H9 (cell line): ENCODE measurements at regions not wholly inside any gene's neighbourhood (a gene's known extent, or its start where the extent isn't known, plus 50 kb on each side); places are given as distances from the start of the nearest gene placed in this dataset.

Experiments used
- DNase-seq: peaks from one replicate; pipeline ENCODE4 v3.0.0-alpha.2; 2017
- H2AFZ ChIP-seq: one replicate; pipeline ENCODE4 v1.6.1; 2013; ENCODE audit warnings: mild to moderate bottlenecking, low read length, control low read depth, moderate library complexity
- H2AK5ac ChIP-seq: 2 replicates; pipeline ENCODE4 v1.6.1; 2013; ENCODE audit warnings: low read length, control low read depth, mixed read lengths; ENCODE audit not compliant: insufficient read length
- H2BK120ac ChIP-seq: one replicate; pipeline ENCODE4 v1.6.1; 2013; ENCODE audit warnings: low read depth, mild to moderate bottlenecking, low read length, control low read depth, inconsistent platforms; ENCODE audit not compliant: poor library complexity, severe bottlenecking
- H2BK12ac ChIP-seq: 2 replicates; pipeline ENCODE4 v1.6.1; 2013; ENCODE audit warnings: low read length, control low read depth, mixed read lengths, low read depth; ENCODE audit not compliant: insufficient read length
- H2BK15ac ChIP-seq: 2 replicates; pipeline ENCODE4 v1.6.1; 2013; ENCODE audit warnings: low read depth, low read length, control low read depth
- H2BK20ac ChIP-seq: one replicate; pipeline ENCODE4 v1.6.1; 2013; ENCODE audit warnings: low read depth, mild to moderate bottlenecking, low read length, control low read depth, inconsistent platforms; ENCODE audit not compliant: poor library complexity, severe bottlenecking
- H2BK5ac ChIP-seq: 2 replicates; pipeline ENCODE4 v1.6.1; 2013; ENCODE audit warnings: low read length, control low read depth, mixed read lengths; ENCODE audit not compliant: insufficient read length
- H3K14ac ChIP-seq: 2 replicates; pipeline ENCODE4 v1.6.1; 2013; ENCODE audit warnings: low read length, control low read depth; ENCODE audit not compliant: insufficient read depth
- H3K18ac ChIP-seq: 2 replicates; pipeline ENCODE4 v1.6.1; 2013; ENCODE audit warnings: low read depth, mild to moderate bottlenecking, mixed read lengths, low read length, control low read depth; ENCODE audit not compliant: insufficient read length
- H3K23ac ChIP-seq: 2 replicates; pipeline ENCODE4 v1.6.1; 2013; ENCODE audit warnings: low read length, control low read depth, mixed read lengths, low read depth; ENCODE audit not compliant: insufficient read length
- H3K23me2 ChIP-seq: 2 replicates; pipeline ENCODE4 v1.6.1; 2013; ENCODE audit warnings: low read depth, mild to moderate bottlenecking, mixed read lengths, low read length, control low read depth; ENCODE audit not compliant: insufficient read length, poor library complexity, severe bottlenecking
- H3K27ac ChIP-seq: 2 replicates; pipeline ENCODE4 v1.5.1; 2013; ENCODE audit warnings: low read length, control low read depth, mixed read lengths, low read depth; ENCODE audit not compliant: insufficient read length
- H3K27me3 ChIP-seq: 2 replicates; pipeline ENCODE4 v1.6.1; 2013; ENCODE audit warnings: low read length, control low read depth, inconsistent platforms; ENCODE audit not compliant: insufficient read depth
- H3K4ac ChIP-seq: 2 replicates; pipeline ENCODE4 v1.6.1; 2013; ENCODE audit warnings: low read depth, mild to moderate bottlenecking, control low read depth, inconsistent platforms, low read length, moderate library complexity
- H3K4me1 ChIP-seq: 2 replicates; pipeline ENCODE4 v1.6.1; 2013; ENCODE audit warnings: low read length, control low read depth, inconsistent platforms; ENCODE audit not compliant: insufficient read depth
- H3K4me2 ChIP-seq: 2 replicates; pipeline ENCODE4 v1.6.1; 2013; ENCODE audit warnings: low read length, control low read depth, mixed read lengths; ENCODE audit not compliant: insufficient read length, insufficient read depth
- H3K56ac ChIP-seq: 2 replicates; pipeline ENCODE4 v1.6.1; 2013; ENCODE audit warnings: low read depth, mild to moderate bottlenecking, mixed read lengths, low read length, control low read depth; ENCODE audit not compliant: insufficient read length
- H3K79me1 ChIP-seq: 2 replicates; pipeline ENCODE4 v1.6.1; 2013; ENCODE audit warnings: low read depth, mild to moderate bottlenecking, moderate library complexity, low read length, control low read depth, inconsistent platforms; ENCODE audit not compliant: insufficient read depth, poor library complexity, severe bottlenecking
- H3K79me2 ChIP-seq: 2 replicates; pipeline ENCODE4 v1.6.1; 2013; ENCODE audit warnings: low read length, control low read depth, inconsistent platforms; ENCODE audit not compliant: insufficient read depth
- H3K9ac ChIP-seq: 2 replicates; pipeline ENCODE4 v1.6.1; 2013; ENCODE audit warnings: low read length, control low read depth, mixed read lengths; ENCODE audit not compliant: insufficient read length; ENCODE audit errors: extremely low read depth
- H3K9me3 ChIP-seq: one replicate; pipeline ENCODE4 v1.6.1; 2013; ENCODE audit warnings: low read depth, low read length, inconsistent platforms; ENCODE audit not compliant: control insufficient read depth
- H3T11ph ChIP-seq: one replicate; pipeline ENCODE4 v1.6.1; 2013; ENCODE audit warnings: mild to moderate bottlenecking, low read length, control low read depth, inconsistent platforms
- H4K20me1 ChIP-seq: one replicate; pipeline ENCODE4 v1.6.1; 2013; ENCODE audit not compliant: control insufficient read depth, insufficient read length, insufficient read depth
- H4K5ac ChIP-seq: 2 replicates; pipeline ENCODE4 v1.6.1; 2013; ENCODE audit warnings: low read depth, mild to moderate bottlenecking, mixed read lengths, low read length, control low read depth; ENCODE audit not compliant: insufficient read length
- H4K8ac ChIP-seq: replicated peaks from 2 replicates; pipeline ENCODE4 v1.6.1; 2013; ENCODE audit warnings: low read length, control low read depth, mixed read lengths, low read depth; ENCODE audit not compliant: insufficient read length
- H4K91ac ChIP-seq: 2 replicates; pipeline ENCODE4 v1.6.1; 2013; ENCODE audit warnings: low read depth, mild to moderate bottlenecking, moderate library complexity, mixed read lengths, low read length, control low read depth; ENCODE audit not compliant: insufficient read length
- H3K27ac Mint-ChIP-seq, 3 experiments: 2 replicates in 2 of 3; 3 replicates in 1 of 3; pipeline ENCODE4 v1.8.0; 2020 to 2021; ENCODE audit warnings: mixed read lengths in 3 of 3, mild to moderate bottlenecking in 1 of 3, moderate library complexity in 1 of 3
- H3K27me3 Mint-ChIP-seq: 2 replicates; pipeline ENCODE4 v1.8.0; 2021; ENCODE audit warnings: low read depth, mild to moderate bottlenecking, moderate library complexity, mixed read lengths
- H3K36me3 Mint-ChIP-seq, 3 experiments: 2 replicates in 2 of 3; 3 replicates in 1 of 3; pipeline ENCODE4 v1.8.0; 2020 to 2021; ENCODE audit warnings: low read depth in 3 of 3, mixed read lengths in 3 of 3; ENCODE audit not compliant: insufficient read depth in 1 of 3
- H3K4me1 Mint-ChIP-seq, 2 experiments: 2 replicates each; pipeline ENCODE4 v1.8.0; 2020; ENCODE audit warnings: mixed read lengths in 2 of 2
- H3K4me3 Mint-ChIP-seq, 2 experiments: 2 replicates in 1 of 2; 3 replicates in 1 of 2; pipeline ENCODE4 v1.8.0; 2020 to 2021; ENCODE audit warnings: mild to moderate bottlenecking in 2 of 2, mixed read lengths in 2 of 2, moderate library complexity in 1 of 2
- H3K9me3 Mint-ChIP-seq, 2 experiments: 2 replicates in 1 of 2; 3 replicates in 1 of 2; pipeline ENCODE4 v1.8.0; 2020; ENCODE audit warnings: mild to moderate bottlenecking in 2 of 2, mixed read lengths in 2 of 2, moderate library complexity in 1 of 2
- CTCF ChIP-seq: fragments of 200-600 bp; sonication (generic); conservative IDR thresholded peaks from 3 replicates; pipeline ENCODE4 v1.8.0; 2021; ENCODE audit warnings: antibody characterized with exemption, mild to moderate bottlenecking
- WGBS: extraction: QIAGEN DNeasy Blood & Tissue Kit; methylation state at CpG from one replicate; pipeline ENCODE4 v1.1.7; 2013; ENCODE audit warnings: missing lambda C conversion rate, low lambda C conversion rate, mixed read lengths; ENCODE audit not compliant: insufficient read length; ENCODE audit errors: extremely low coverage; 5-methylcytosine and 5-hydroxymethylcytosine counted together

GRCh38 chr7:21084286-21084685 lies 297.6 kb upstream of the SP8 start:
- H3K4ac ChIP-seq: no peak overlapping the region
- H2AK5ac ChIP-seq: no peak overlapping the region
- Mint-ChIP-seq H3K4me1 (no peaks in the 10 kb centered on the region), H3K4me3 (no peak overlapping the region), H3K27me3 (no peaks in the 10 kb centered on the region), H3K9me3 (no peaks in the 10 kb centered on the region), H3K27ac (no peak overlapping the region), H3K36me3 (no peaks in the 10 kb centered on the region)
- no peaks in the 10 kb centered on the region for H3K79me2 ChIP-seq
- no peak overlapping the region for H2BK5ac ChIP-seq
- H4K8ac ChIP-seq: no peak overlapping the region
- H2BK15ac ChIP-seq: no peak overlapping the region
- no peak overlapping the region for H3K18ac ChIP-seq
- H4K20me1 ChIP-seq: no peaks in the 10 kb centered on the region
- no peak overlapping the region for H3T11ph ChIP-seq
- no peak overlapping the region for H2BK12ac ChIP-seq
- H3K4me2 ChIP-seq: no peak overlapping the region
- no peak overlapping the region for H3K14ac ChIP-seq
- no peaks in the 10 kb centered on the region for H3K23me2 ChIP-seq
- no peak overlapping the region for H4K91ac ChIP-seq
- H2BK120ac ChIP-seq: no peak overlapping the region
- H3K4me1 ChIP-seq: no peaks in the 10 kb centered on the region
- no peak overlapping the region for H4K5ac ChIP-seq
- no peak overlapping the region for H2AFZ ChIP-seq
- TF ChIP-seq CTCF: no peak
- no peak overlapping the region for H3K9ac ChIP-seq
- H3K27ac ChIP-seq: no peak overlapping the region
- no peak overlapping the region for H2BK20ac ChIP-seq
- WGBS: no CpG with 5 or more reads among the region's 7 CpGs
- H3K27me3 ChIP-seq: no peaks in the 10 kb centered on the region
- no peak for DNase-seq
- H3K79me1 ChIP-seq: no peaks in the 10 kb centered on the region
- no peaks in the 10 kb centered on the region for H3K9me3 ChIP-seq
- H3K56ac ChIP-seq: no peak overlapping the region
- H3K23ac ChIP-seq: no peak overlapping the region
